ENCODE measurements at regions not wholly inside any gene's neighbourhood (a gene's known extent, or its start where the extent isn't known, plus 50 kb on each side); places are given as distances from the start of the nearest gene placed in this dataset.

GRCh38 chr1:87669674-87670073 lies 341.0 kb downstream of the LMO4 start:
- POLR2A ChIA-PET = no interaction called here
- ATAC-seq = no peak
- Histone ChIP-seq H3K27me3 (ENCODE audit: control insufficient read depth, insufficient read depth, low read length) (no peaks in the 10 kb centered on the region), H3K9me3 (ENCODE audit: control insufficient read depth, insufficient read depth, low read depth, low read length) (peaks cover 2% of the 10 kb centered on the region; the same call in 1 of the 2 replicates), H3K4me1 (ENCODE audit: control insufficient read depth, insufficient read depth, low read length) (no peaks in the 10 kb centered on the region), H3K4me3 (ENCODE audit: low read depth in 2 of 2, low read length in 2 of 2) (no peak overlapping the region), H3K36me3 (ENCODE audit: control insufficient read depth, insufficient read depth, low read length) (no peaks in the 10 kb centered on the region), H3K27ac (ENCODE audit: low read length) (no peak overlapping the region)
- in situ Hi-C loops (cut with HindIII; ENCODE audit: low pct_unique_long_range_greater_than_20kb, low sequenced_read_pairs) = no loop called here
- intact Hi-C loops (cut with micrococcal nuclease; ENCODE audit: unreplicated experiment) = no loop called here
- no peak for TF ChIP-seq SIN3A (IDR thresholded peaks at IDR 0.05; ENCODE audit: borderline replicate concordance, insufficient read depth, low read depth, low read length)
- no peak for TF ChIP-seq POLR2AphosphoS5 (IDR thresholded peaks at IDR 0.05; ENCODE audit: low read depth, low read length)
- TF ChIP-seq REST (IDR thresholded peaks at IDR 0.05; ENCODE audit: insufficient read depth in 1 of 2, low read depth in 2 of 2, low read length in 1 of 2) = no peak
- TF ChIP-seq TCF7L2 (IDR thresholded peaks at IDR 0.05; ENCODE audit: low read depth, low read length) = no peak
- TF ChIP-seq CTCF (IDR thresholded peaks at IDR 0.05) = no peak
- no peak for DNase-seq (ENCODE audit: low read depth, low spot score)
- CTCF ChIA-PET = no interaction called here
- BruUV-seq (replicated peaks) = no TSS peak

GRCh38 chr1:87673309-87673708 lies 344.6 kb downstream of the LMO4 start:
- ATAC-seq (no peak), DNase-seq (ENCODE audit: low read depth, low spot score) (no peak)
- in situ Hi-C loops (cut with HindIII; ENCODE audit: low pct_unique_long_range_greater_than_20kb, low sequenced_read_pairs) = no loop called here
- CTCF ChIA-PET = no interaction called here
- Histone ChIP-seq H3K4me3 (ENCODE audit: low read depth in 2 of 2, low read length in 2 of 2) (no peak overlapping the region), H3K36me3 (ENCODE audit: control insufficient read depth, insufficient read depth, low read length) (no peaks in the 10 kb centered on the region), H3K4me1 (ENCODE audit: control insufficient read depth, insufficient read depth, low read length) (no peaks in the 10 kb centered on the region), H3K9me3 (ENCODE audit: control insufficient read depth, insufficient read depth, low read depth, low read length) (no peaks in the 10 kb centered on the region), H3K27me3 (ENCODE audit: control insufficient read depth, insufficient read depth, low read length) (no peaks in the 10 kb centered on the region), H3K27ac (ENCODE audit: low read length) (no peak overlapping the region)
- BruUV-seq (replicated peaks) = no TSS peak
- TF ChIP-seq SIN3A (IDR thresholded peaks at IDR 0.05; ENCODE audit: borderline replicate concordance, insufficient read depth, low read depth, low read length) (no peak), REST (IDR thresholded peaks at IDR 0.05; ENCODE audit: insufficient read depth in 1 of 2, low read depth in 2 of 2, low read length in 1 of 2) (no peak), CTCF (IDR thresholded peaks at IDR 0.05) (no peak), POLR2AphosphoS5 (IDR thresholded peaks at IDR 0.05; ENCODE audit: low read depth, low read length) (no peak), TCF7L2 (IDR thresholded peaks at IDR 0.05; ENCODE audit: low read depth, low read length) (no peak)
- intact Hi-C loops (cut with micrococcal nuclease; ENCODE audit: unreplicated experiment) = no loop called here
- POLR2A ChIA-PET = no interaction called here

Data from Panc1 (cell line).